ENCODE measurements at regions not wholly inside any gene's neighbourhood (a gene's known extent, or its start where the extent isn't known, plus 50 kb on each side); places are given as distances from the start of the nearest gene placed in this dataset.

DNA sequence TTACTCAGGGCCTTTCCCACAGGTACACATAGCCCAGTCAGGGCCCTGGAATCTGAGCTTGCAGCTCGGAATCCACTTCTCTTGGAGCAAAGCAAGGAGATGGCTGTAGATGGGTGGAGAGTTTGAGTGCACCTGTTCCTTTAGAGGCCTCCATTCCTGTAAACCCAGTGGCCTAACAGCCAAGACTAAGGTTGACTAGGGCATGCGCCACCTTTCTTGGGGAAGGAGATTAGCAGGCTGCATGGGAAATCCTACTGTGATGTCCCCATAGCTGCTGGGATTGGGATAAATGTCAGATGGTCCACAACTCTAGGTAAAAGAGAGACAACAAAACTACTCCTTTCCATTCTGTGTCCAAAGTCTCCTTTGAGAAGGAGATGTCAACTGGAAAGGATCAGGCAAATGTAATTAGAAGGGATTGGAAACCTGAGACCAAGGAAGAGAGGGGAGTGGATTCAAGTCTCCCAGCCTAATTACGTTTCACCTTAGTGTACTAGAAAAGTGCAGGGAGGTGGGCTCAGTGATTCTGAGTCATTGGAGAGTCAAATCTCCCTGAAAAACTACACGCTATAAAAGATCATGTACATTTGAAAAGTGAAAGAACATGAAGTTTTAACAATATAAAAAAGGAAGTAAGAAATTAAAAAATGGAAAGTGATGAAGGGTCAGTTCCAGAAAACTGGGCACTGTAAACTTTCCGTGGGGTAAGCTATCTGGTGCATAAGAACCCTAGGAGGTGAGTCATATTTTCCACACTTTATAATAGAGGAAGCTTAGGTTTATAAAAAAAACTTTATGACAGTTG is 104.2 kb downstream of the SEC61B start:
- no peak for DNase-seq (ENCODE audit: extremely low read depth, low read depth)

DNA sequence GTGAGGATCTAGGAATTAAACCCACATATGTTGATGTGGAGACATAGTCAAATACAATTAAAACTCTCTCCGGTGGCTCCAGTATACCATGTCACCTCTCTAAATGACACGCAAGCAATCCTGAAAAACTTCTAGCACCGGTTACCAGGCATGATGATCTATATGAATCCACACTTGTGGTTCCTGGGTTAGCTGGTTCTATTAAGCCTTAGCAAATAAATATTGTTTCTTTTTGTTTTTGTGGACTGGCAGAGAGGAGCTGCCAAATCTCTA is 104.8 kb downstream of the SEC61B start:
- DNase-seq (ENCODE audit: extremely low read depth, low read depth), result no peak

DNA sequence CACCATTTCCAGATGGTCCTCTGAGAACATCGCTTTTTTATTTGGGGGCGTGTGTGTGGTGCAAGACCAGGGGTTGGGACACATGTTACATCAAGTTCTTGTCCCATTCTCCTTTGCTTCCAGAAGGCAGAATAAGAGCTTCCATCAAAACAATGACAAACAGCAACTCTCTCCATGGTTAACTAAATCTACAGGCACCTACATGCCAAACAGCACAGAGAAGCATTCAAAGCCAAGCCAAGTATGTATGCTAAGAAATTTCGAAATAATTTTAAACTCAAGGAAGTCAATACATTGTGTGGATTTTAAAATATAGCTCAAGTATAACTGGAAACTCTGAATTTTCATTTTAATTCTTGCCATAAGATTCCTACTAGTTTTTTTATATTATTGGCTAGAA is 105.6 kb downstream of the SEC61B start:
- DNase-seq (ENCODE audit: extremely low read depth, low read depth), result no peak

DNA sequence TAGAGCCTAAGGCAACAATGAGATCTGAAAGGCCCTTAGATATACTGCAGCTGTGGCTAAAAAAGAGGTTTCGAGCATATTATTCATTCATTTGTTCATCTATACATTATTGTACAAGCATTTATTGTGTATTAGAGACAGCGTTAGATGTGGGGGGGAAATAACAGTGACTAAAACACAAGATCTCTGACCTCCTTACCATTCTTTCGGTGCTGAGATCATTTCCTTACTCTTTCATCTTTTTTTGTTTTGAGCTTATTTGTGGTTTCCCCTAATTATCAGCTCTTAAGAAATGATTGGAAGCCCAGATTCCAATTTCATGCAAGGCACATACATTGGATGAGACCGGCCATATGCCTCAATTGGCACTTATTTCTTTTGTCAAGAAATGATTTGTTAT is 113.2 kb downstream of the SEC61B start:
- DNase-seq (ENCODE audit: extremely low read depth, low read depth), result no peak

DNA sequence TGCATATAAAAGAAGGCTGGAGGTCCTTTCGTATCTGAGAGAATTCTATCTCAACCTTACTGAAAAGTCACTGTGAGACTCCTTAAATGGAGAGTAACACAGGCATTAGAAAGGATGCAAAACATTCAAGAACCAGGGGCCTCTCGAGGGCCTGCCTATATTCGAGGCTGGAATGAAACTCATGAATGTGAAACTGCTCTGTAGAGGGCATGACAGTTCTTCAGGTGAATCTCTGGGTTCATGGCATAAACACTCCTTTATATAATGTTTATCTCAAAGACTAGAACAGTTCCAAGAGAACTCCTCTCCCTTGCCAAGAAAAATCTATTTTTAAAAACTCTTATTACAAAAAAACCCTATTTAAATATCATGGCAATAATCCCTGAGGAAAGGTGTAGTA is 113.9 kb downstream of the SEC61B start:
- DNase-seq (ENCODE audit: extremely low read depth, low read depth), result no peak

DNA sequence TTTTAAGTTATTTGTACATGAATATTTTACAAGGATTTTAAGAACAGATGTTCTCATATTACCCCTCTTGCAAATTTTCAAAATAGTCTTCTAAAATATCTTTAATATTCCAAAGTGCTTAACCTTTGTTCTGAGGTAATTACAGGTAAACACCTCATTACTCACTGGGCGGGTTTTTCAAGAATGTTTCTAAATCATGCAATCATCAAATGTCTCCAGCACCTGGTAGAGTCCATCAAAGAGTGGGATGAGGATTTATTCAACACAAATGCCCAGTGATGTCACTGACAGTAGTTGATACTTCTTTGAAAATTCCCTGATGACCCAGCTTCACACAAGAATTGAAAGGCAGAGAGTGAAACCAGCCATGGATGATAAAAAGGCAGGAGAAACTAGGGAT is 114.4 kb downstream of the SEC61B start:
- no peak for DNase-seq (ENCODE audit: extremely low read depth, low read depth)

DNA sequence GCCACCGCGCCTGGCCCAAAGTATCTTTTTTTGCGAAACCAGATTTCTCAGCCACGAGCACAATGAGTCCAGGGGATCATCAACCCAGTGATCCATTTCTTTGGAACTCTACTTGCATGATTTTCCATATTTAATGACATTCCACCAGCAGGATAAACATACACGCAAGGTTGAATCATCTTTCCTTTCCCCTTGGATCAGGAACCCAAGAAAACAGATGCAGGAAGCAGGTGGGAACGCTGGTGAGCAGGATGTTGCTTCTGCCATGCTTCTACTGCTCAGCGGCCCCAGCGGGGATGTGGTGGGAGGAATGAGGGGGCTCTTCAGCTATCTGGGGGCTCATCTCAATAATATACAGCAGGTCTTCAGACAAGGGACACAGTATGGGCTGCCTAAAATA is 118.2 kb downstream of the SEC61B start:
- no peak for DNase-seq (ENCODE audit: extremely low read depth, low read depth)

DNA sequence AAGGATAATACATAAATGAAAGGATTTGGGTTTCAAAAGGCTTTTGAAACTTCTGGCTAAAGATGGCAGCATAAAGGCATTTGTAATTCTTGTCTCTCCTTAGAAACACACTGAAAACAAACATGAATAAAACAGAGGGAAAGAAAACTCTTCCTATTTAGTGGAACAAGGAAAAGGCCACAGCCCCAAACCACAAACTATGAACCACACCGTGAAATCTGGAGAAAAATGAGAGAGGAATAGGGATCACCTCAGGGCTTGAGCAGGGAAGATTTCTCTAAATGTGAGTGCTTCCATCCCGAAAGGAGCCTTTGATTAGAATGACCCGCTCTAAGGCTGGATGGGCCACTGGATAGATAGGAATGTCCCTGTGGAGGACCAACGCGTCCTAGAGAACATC is 119.6 kb downstream of the SEC61B start:
- no peak for DNase-seq (ENCODE audit: extremely low read depth, low read depth)

DNA sequence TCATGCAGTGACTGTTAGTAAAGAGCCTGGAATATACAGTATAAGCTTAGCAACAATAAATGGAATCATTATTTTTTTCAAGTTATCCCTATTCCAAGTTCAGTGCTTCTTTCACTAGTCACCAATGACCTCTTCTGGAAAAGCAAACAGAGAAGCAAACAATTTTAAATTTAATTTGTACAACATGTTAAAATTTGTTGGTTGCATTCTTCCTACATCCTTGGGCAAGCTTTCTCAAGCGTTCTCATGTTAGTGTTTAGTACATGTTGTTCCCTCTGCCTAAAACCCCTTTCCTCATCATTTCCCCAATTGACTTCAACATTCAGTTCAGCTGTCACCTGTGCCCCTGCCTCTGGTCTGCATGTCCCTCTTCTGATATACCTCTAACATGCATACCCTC is 123.4 kb downstream of the SEC61B start:
- no peak for DNase-seq (ENCODE audit: extremely low read depth, low read depth)

DNA sequence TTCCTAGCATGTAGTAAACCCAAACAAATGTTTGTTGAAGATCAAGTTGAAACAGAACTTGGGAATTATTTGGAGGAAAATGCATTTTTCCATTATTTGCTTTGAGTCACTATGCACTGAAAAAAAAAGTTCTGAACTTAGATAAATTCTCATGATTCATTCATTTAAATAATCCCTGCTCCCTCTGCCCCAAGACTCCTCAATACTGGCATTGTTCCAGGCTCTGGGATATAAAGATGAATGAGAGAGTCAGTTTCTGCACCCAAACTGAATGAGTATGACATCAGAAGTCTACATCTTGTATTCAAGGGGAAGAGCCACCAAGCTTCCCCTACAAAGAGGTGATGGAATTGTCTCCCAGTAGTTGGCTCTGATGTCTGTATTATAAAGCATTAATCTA is 123.9 kb downstream of the SEC61B start:
- no peak for DNase-seq (ENCODE audit: extremely low read depth, low read depth)

DNA sequence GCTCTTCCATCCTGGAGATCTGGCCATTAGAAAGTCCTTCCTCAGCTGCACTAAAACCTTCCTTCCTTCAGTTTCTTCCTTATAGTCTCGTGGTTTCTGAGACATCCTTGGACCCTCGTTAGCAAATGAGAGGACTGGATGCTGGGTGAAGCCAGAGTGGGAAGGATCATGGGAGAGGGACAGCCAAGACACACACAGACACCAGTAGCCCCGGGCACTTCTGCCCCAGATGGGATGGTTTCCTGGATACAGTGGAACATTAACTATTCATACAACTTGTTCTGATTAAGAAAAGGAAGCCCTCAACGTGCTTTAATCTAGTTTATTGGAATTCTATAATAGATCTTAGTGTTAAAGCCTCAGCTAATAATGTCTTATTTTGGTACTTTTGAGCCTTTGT is 125.5 kb downstream of the SEC61B start:
- DNase-seq (ENCODE audit: extremely low read depth, low read depth), result no peak

DNA sequence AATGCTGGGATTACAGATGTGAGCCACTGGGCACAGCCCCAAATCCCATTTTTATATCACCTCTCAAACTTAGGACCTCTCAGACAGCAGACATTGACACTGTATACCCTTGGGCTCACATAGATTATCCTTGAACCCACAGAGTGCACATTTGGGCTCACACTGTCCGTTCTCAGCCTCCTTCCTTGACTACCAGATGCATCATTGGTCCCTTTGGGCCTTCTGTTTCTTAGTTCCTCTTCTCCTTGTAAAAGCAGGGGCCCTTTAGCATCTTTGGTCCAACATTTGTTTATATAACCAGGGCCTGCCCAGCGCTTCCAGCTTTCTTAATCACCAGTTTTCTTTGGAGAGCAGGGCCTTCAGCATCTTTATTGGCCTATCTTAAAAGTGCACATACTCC is 126.2 kb downstream of the SEC61B start:
- no peak for DNase-seq (ENCODE audit: extremely low read depth, low read depth)

DNA sequence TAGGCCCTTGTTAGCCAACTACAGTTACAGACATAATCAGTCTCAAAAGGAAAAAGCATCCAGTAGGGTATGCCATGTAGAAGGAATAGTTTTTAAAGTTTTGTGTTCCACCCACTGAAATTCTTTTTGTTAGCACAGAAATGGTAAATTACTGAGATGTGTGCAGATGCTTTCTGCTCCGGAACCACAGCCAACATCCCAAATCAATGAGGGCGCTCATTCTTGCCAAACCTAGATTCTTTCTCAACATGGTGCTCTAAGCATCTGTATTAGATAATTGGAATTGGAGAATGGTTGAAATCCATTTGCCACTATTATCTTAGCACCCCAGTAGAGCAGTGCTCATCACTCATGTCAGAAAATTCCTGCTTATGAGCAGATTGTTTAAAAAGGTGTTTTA is 127.8 kb downstream of the SEC61B start:
- no peak for DNase-seq (ENCODE audit: extremely low read depth, low read depth)

DNA sequence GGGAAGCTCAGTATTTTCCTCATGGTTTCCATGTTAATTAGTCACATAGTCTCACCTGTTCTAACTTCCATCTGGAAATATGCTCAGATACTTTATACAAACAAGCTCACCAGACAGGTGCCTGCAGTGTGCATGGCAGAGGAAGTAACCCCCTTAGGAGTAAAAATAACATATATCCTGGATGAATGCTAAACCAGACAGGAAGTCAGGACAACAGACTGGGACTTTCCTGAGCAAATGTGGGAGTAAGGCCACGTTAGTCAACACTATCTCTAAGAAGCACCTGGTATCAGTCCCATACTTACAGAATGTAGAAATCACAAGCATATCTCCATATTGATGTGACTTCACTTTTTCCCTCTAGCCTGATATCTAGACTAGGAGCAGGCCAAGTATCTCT is 128.4 kb downstream of the SEC61B start:
- no peak for DNase-seq (ENCODE audit: extremely low read depth, low read depth)

DNA sequence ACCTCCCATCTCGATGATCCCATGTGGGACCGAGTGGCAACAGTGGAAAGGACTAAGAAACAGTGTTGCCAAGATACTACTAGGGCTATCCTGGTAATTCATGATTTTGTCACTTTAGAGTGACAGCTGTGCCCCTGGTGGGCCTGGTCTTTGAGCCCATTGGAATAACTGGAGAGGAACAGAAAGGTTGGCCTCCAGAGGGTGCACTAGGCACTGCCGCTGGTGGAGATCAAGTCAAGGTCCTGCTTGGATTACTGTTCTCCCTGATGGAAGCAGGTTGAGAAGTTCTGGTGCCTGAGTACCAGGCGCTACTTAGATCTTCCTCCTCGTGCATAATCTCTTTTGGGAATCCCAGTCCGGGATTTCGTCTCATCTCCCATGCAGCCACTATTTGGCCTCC is 129.6 kb downstream of the SEC61B start:
- DNase-seq (ENCODE audit: extremely low read depth, low read depth), result no peak

DNA sequence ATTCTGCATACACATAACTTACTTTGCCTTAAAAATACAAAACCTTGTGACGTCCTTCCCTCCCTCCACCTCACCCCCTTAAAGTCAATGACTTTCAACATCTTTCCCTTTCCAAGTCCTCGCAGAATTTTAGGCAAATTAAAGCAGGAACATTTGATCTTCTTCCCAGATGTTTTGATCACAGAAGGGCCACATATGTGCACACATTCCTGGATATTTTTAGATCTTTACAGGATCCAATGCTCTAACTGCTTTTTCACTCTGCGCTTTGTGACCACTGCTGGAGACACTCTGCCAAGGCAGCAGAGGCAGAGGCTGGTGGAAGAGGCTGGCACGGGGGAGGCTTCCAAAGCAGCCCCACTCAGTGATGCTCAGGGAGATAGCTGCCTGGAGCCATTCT is 130.7 kb downstream of the SEC61B start:
- DNase-seq (ENCODE audit: extremely low read depth, low read depth), result no peak

DNA sequence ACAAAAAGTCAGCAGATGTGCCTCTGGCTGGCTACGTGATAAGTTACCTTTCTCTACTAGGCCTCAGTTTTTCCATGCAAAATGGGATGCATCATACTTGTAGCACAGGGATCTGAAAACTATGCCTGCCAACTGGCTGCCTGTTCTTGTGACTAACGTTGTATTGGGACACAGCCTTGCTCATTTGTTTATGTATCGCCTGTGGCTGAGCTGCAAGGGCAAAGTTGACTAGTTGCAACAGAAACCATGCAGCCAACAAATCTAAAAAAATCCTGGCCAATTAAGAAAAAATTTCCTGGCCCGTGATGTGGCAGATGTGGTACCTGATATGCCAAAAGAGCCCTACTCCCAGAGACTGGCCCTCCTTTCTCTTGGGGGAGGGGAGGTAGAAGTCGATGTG is 131.3 kb downstream of the SEC61B start:
- DNase-seq (ENCODE audit: extremely low read depth, low read depth), result no peak

DNA sequence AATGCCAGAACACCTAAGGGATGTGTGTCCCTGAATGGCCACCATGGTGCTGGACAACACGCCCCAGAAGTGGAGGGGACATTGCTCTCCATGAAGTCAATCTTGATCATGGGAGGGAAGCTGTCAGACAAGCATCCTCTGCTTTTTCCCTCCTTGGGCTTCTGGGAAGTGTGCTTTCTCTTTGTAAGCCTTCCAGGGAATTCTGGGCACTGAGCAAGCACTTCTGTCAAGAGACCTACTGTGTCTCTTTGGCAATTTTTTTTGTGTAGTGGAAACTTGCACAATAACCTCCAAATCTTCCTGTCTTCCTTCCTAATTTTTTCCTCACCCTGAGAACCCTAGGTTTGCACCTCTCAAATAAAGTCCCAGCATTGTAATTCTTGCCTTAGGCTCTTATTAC is 132.0 kb downstream of the SEC61B start:
- DNase-seq (ENCODE audit: extremely low read depth, low read depth), result no peak

DNA sequence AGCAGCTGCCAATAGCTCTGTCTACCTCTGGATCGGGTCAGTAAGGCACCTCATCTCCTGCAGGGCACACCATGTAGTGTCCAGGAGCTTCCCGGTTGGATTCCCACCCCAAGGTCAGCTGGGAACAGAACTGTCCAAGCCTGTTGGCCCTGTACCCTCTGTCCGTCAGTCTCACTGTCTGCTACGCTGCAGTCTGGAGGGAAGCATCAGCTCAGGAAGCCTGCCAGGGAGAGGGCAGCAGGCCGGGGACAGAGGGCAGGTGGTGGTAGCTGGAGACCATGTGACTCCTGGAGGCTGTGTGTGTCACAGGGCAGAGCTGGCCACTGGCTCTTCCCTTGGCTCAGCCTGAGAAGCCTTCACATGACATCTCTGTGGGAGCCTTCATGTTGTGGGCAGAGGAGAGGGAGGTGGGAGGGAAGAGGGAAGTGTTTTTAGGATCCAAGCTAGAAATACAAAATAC is 134.5 kb downstream of the SEC61B start:
- no peak for DNase-seq (ENCODE audit: extremely low read depth, low read depth)

DNA sequence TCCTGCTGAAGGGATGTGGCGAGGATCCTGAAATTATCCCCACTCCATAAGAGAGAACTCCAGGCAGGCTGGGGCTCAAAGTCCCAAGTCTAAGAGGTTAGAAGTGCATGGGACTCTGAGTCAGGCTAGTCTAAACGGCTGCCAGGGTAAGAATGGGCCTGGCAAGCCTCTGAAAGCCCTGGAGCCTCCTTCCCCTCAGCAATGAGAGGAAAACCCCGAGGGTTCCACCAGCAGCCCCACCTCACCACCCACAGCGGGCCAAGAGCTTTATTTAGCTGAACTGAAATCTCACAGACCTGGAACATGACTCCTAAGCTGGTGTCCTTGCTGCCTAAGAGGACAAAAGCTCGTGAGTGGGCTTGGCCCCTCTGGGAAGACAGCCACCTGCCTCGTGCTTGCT is 135.5 kb downstream of the SEC61B start:
- DNase-seq (ENCODE audit: extremely low read depth, low read depth), result no peak

DNA sequence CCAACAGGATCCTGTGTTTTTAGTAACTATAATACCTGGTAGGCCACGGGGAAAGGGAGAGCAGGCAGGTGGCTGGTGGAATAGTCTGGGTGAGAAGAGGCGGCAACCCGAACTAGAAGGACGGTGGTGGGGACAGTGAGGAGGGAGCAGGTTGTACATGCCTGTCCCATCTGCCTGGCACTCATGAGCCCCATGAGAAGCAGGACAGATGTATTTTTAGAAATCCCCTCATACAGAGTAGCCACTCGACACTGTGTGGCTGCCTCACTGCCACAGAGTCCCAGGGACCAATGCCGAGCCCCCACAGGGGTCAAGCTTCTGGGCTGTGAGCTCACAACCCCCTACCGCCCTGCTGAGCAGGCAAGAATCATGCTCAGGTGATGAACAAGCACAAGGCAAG is 136.6 kb downstream of the SEC61B start:
- DNase-seq (ENCODE audit: extremely low read depth, low read depth), result no peak

DNA sequence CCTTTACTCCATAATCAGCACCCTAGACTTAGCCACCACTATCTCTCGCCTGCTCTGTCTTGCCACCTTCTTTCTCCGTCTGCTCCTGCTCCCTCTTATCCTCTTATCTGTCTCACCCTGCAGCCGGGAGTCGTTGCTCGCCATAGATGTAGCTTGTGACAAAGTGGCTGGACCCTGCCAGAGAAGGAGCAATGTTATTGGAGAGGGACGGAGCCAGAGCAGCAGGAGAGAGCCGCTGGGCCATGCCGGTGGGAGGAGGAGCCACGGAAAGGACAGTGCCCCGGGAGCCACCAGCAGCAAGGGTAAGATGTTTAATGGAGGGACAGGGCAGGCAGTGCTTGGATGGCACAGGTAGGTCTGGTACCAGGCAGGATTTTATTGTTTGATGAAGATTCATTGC is 137.3 kb downstream of the SEC61B start:
- no peak for DNase-seq (ENCODE audit: extremely low read depth, low read depth)

DNA sequence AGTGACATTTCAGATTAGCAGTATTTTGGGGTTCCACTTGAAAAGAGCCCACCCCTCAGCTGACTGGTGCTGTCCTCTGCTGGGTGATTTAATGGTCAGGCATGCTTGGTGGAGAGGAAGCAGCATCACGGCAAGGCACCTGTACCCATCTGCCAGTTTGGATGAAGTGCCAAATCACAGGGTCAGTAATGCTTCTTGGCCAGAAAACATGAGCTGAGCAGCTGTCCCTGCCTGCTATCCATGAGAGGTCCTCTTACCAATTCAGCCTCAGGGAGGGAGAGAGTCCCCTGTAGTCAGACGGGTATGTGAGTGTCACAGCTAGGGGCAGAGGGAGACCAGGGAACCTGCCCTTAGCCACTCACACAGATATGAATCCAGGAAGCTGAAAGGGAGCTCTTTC is 137.9 kb downstream of the SEC61B start:
- DNase-seq (ENCODE audit: extremely low read depth, low read depth), result no peak
